Hematopoietic multipotent progenitor cell treated with erythropoietin and hydrocortisone succinate and interleukin-3 and kit ligand, for 6 days (in vitro differentiated cells): ENCODE measurements at regions not wholly inside any gene's neighbourhood (a gene's known extent, or its start where the extent isn't known, plus 50 kb on each side); places are given as distances from the start of the nearest gene placed in this dataset.

ENCODE experiments used
- DNase-seq: peaks from one replicate; pipeline ENCODE4 v3.0.0-alpha.2; 2015

DNA sequence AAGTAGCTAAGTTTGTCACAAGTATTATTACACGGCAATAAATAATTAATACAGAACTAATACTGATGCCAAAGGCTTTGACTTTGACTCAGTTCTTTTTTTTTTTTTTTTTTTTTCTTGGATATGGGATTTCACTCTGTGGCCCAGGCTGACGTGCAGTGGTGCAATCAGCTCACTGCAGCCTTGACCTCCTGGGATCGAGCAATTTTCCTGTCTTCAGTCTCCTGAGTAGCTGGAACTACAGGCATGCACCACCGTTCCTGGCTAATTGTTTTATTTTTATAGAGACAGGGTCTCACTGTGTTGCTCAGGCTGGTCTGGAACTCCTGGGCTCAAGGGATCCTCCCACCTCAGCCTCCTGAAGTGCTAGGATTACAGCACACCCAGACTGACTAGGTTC, 284.5 kb downstream of the SS18 start:
- no peak for DNase-seq

DNA sequence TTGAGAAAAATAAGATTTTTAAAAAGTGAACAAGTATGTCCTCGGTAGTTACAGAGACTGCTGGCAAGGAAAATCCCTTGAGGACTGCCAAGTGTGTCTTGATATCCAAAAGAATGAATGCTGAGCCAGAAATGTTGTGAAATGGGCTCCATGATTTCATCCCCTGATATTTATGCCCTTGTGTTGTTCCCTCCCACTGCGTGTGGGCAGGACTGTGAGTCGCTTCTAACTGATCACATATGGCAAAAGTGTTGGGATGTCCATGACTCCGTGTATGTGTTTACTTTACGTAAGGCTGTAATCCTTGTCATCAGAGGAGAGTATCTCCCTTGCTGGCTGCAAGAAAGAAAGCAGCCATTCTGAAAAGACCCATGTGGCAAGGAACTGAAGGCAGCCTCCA, 285.1 kb downstream of the SS18 start:
- DNase-seq: no peak

DNA sequence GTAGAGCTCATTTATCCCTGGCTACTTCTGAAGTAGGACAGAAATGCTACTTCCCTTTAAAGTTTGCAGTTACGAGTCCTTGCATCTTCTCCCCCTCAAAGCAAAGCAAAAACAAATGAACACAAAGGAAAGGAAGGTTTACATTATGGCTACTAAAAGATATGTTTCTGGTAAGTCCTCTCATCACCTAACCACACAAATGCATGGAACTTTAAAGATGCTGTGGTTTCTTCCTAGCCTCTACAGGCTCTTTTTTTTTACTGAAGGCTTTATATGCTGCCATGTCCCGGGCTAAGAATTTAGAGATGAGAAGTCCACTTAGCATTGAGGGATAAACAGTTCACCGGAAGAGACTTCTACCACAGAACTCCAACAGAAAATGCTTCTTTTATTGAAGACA, 291.2 kb downstream of the SS18 start:
- no peak for DNase-seq

DNA sequence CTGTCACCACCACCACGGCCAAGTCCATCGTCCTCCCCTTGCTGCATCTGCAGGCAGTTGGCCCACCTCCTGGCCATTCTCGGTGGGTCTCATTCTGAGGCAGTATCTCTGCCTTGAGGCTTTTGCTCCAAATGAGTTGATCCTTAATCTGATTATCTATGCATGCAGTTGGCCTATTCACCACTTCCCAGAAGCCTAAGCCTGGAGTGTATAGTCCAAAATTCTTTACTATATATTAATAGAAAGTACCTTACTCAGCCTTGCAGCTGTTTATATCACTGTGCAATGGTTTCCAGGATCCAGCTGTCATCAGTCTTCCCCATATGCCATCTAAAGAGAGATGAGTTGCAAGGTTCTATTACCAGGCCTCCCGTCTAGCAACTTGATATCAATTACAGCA, 292.4 kb downstream of the SS18 start:
- DNase-seq: no peak

DNA sequence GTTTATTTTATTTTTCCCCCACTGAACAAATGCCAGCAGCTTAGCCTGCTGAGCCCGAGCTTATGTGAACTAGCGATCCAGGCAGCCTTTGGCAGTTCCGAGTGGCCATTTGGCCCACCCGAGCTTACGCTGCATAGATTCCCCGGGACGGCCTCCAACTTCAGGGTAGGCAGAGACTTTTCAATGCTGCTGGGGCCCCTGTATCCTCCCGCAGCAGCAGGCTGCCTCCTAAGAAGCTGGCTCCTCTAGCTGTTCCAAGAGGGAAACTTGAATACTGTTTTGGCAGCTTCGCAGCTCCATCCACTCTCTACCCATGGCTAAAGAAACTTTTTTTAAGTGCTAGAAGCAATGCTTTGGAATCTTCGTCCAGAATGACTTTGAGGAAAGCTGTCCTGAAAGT, 295.2 kb downstream of the SS18 start:
- no peak for DNase-seq

DNA sequence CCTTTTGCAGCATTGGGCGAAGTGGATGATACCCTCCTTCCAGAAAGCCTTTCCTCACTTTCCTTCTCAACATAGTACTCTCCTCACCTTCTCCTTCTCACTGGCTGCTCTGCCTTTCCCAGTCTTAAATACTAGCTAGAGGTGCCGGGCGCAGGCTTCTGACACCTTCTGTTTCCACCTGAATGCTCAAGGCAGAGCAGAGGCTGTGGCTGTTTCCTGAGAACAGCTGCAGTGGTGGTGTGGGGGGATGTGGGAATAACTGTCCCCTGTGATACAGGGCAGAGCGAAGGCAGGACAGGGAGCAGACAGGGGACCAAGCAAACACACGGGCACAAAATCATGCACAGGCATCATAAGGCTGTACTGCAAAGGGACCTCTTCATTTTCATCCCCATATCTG, 303.1 kb downstream of the SS18 start:
- no peak for DNase-seq

DNA sequence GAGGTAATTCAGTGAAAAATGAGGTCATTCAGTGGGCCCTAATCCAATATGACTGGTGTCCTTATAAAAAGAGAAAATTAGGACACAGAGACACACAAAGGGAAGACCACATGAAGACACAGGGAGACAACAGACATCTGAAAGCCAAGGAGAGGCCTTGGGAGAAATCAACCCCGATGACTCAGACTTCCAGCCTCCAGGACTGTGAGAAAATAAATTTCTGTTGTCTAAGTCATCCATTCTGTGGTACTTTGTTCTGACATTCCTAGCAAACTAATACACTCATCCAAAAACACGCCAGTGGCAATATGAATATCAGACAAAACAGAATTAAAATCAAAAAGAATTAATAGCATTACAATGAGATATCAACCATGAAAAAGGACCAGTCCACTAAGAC, 303.7 kb downstream of the SS18 start:
- no peak for DNase-seq

DNA sequence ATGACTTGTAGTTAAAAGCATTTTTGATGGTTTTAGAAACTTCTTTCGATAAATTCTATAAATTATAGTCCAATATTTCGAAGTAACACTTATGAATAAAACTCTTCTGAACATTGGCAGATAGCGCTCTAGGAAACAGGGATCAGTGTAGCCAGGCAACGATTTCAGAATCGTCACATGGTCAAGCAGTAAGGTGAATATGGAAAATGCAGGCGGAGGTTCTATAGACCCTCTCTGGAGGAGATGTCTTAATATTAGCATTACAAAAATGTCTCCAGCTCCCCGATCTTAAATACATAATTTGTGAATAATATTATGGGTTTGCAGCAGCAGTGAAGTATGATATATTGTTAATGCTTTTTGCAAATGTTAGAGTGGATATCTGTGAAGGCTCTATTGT, 310.3 kb downstream of the SS18 start:
- DNase-seq: no peak

DNA sequence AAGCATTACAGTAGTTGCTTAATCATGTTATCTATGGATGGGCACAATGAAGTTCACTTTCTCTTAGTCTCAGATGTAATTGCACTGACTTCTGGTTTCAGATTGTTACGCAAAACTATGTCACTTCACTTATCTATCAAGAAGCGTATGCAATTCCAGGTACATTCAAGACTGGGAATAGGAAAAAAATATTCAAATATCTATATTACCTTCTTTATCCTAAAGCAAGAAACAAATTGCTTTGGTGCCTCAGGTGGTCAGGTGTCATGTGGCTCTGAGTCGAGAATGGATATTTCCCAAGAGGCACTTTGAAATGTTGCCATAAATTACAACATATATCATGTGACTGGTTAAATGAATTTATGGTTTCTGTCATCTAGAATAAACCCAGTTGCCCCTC, 318.6 kb downstream of the SS18 start:
- DNase-seq: no peak

DNA sequence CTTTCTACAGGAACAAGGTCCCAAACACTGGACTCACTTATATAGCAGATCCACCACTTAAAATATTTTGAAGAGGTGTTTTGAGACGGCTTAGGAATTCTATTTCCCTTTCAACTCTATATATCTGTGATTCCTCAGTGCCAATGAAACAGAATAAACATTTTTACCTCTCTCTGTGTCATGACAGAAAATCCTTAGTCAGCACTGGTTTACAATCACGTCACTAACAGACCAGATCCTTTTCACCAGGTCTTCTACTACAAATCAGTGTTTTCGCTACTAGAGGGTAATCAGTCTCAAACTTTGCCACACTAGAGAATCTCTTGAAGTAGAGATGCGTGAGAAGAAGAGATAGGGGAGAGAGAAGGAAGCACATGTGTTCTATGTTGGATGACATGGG, 325.6 kb downstream of the SS18 start:
- DNase-seq: no peak

DNA sequence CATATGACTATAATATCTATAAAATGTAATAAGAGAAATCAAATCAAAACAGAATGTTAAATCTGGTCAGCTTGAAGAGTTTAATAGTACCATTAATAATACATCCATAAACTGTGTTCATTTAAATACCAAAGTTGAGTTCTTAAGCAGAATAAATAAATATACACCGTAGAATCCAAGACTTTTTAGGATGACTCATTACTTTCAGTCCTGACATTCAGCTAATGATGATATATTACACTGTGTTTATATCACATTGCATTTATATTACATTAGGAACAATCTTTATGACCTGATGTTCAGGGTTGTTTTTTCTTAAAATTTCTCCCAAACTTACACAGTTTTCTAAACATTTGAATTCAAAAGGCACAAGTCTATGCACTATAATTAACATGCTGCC, 331.3 kb downstream of the SS18 start:
- no peak for DNase-seq

DNA sequence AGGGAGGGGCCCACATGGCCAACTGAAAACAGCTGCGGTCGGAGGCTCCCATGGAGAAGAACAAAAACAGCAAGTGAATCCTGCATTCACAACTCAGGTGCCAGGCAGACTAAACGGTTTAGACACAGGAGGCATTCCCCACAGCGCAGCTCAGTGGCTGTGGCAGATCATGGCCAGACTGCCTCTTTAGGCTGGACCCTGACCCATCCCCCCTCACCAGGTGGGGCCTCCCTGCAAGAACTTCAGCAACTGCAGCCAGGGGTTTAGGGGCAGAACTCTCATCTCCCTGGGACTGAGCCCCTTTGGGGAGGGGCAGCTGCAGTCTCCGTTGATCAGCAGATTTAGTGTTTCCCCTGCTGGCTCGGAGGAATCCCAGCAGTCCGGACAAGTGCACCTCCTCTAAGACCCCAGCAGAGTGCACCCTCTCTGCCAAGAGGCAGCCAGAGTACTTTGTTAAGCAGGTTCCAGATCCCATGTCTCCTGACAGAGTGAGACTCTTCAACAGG, 346.7 kb downstream of the SS18 start:
- DNase-seq: no peak

DNA sequence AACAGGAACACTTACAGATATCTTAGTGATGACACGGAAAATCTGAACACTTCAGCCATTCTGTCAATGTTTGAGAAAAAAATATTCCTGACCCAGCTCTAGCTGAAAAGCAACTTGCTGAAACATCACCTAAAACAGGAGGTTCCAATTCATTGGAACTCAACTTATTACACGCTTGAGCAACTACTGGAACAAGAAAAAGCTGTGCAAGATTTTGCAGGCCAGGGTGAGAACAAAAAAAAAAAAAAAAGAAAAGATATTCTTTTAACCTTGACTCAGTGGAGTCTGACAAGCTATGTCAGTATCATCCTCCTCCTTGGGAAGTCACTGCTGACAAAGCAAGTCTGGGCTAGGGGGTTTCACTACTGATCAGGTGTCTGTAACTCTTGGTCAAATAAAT, 351.0 kb downstream of the SS18 start:
- DNase-seq: no peak

DNA sequence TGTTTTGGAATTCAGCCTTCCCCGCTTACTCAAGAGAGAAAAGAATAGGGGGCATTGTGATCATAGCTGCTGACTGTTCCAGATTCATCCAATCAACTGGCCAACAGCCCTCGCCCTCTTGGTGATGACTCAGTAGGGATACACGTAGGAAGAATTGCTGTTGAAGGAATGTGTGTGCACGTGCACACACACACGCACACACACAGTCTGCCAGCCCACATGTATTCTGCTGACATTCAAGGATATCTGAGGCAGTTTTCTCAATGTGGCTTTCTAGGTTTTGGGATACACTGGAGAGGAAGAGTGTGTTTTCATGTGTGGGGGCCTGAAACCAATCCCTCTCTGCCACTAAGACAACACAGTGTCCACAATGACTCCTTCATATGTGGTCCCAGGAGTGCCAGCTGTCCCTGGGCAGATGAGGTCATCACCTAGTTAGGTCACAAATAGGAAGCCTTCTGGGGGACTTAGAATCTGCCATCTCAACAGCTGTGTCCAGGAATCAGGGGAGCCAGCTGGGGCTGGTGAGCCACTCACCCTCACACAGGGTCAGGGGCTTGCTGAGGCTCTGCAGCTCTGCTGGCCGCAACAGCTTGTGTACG, 352.6 kb downstream of the SS18 start:
- DNase-seq: no peak

DNA sequence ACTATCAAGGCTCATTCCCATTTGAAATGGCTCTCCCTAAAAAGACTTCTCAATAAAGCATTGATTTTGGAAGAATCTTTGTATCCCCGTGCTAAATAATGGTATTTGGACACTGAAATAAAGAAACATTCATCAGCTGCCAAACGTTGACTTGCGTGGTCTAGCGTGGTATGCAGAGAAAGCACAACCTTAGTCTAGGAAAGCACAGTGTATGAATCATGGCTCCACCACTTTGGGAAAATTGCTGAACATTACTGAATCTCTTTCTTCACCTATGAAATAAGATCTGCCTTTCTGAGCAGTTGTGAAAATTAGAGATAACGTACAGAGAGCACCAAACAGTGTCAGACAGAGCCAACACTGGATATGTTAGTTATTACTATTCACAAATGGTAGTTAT, 353.9 kb downstream of the SS18 start:
- no peak for DNase-seq

DNA sequence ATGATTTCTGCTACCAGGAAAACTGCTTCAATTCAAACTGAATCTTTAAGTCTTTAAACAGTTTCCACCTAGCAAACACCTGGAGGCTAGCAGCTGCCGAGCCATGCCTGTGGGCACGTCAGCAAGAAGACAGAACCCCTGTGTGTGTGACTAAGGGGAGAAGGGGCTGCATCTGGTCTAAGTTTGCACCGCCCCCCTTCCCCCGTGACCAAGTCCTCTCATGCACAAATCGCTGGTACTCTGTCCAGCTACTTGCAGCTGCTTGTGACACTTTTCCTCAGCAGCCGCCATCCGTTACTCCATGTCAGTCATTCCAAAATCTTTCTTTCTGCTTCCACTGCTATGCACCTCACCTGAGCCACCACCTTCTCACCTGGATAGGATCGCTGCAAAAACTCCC, 355.0 kb downstream of the SS18 start:
- DNase-seq: no peak

DNA sequence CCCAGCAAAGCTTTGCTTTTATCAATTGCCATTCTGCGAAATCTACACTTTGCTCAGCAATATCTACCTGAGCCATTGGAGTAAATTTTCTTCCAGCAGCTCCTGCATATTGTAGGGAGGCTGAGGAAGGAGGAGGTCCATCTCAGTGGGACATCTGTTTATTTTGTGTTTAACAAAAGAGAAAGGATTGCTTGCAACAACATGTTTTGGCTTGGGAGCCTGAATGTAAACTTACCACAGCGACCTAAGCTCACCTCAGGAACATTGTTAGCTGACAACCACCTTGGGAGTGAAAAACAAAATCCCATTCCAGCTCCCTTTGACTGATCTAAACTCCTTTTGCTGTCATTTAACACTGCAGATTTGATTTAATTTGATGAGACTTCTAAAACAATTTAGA, 356.1 kb downstream of the SS18 start:
- DNase-seq: no peak

DNA sequence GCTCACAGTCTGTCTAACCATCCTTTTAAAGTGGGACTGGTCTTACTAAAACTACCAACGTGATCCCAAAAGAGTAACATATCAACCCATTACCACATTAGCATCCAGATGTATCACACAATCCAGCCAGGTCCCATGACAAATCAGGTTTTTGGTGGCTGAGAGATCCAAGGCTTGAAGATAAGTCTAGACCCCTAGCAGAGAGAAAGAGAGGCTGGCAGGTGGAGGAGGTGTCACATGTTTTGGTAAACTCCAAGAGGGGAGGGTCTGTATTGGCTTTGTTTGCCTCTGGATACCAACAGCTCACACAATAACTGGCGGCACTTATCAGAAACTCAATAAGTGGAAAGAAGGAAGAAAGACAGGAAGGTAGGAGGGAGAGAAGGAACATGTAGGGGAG, 357.6 kb downstream of the SS18 start:
- DNase-seq: no peak

DNA sequence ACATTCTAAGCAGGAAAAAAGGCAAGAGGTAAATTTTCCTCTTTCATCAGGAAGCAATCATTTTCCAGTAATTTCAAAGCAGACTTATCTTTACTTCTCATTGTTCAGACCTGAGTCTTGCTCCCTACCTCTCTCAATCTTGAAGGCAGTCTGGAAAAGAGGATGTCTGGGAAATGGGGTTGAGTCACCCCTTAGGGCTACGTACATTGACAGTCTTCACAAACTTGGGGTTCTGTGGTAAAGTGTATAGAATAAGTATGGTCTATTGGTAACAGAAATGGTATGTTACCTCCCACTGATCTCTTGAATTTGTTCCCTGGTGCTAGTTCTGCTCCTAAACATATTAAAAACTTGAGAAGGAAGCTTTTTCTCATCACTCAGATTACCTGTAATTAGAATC, 361.3 kb downstream of the SS18 start:
- no peak for DNase-seq

DNA sequence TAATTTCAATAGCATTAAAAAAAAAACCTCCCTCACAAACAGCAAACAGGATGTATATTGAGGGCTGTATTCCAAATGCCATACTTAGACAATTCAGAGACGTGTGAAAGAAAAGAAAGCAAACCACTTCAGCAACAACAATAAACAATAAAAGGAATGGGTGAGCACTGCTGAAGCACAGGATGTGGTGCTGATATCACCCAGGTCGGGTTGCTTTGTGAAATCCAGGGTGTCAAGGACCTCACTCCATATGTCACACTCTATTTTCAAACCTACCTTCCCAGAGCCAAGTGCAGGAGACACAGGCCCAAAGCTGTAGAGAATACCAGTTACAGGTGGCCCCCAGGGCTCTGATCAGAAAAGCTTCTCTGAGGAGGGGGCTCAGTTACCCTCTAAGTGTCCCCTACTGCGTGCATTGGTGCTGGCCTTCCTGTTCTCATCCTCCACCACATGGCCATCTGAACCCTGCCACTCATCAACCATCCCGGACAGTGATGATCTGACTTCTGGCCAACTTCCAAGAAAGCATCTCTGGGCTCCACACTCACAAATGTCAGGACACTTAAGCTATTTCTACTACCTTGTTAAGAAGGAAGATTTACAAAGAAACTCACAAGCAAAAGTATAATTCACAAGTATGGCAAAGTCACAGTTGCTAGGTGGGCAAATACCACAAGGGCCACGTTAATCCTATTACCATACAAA, 363.0 kb downstream of the SS18 start:
- DNase-seq: no peak

DNA sequence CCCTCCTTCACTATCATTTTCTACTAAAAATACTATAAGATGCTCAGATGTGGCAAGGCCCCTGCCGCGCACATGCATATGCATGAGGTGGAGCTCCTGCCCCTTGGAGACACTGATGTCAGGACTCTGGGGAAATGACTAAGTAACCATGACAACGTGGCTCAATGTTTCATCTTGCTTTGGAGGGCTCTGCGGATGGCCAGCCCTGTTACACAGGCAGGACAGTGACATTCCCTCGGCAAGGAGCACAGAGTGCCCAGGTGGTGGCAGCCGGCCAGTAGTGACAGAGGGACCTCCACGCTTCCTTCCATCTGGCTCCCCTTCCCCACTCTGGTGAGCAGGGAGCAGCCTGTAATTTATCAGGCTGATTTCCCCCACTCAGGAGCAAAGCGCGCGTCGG, 364.1 kb downstream of the SS18 start:
- DNase-seq: no peak

DNA sequence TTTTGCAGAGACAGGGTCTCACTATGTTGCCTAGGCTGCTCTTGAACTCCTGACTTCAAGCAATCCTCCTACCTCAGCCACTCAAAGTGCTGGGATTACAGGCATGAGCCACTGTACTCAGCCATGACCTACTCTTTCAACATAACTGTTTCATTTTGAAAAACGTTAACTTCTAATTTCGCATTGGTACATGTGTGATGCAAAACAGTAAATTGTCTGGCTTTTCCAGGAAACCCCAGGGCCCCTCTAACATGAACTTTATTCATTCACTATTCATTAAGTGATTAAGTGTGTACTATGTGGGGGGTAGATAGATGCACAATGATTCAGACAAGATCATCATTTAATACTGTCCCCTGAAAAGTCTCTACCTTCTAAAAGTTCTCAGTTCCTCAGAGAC, 364.9 kb downstream of the SS18 start:
- DNase-seq: no peak

DNA sequence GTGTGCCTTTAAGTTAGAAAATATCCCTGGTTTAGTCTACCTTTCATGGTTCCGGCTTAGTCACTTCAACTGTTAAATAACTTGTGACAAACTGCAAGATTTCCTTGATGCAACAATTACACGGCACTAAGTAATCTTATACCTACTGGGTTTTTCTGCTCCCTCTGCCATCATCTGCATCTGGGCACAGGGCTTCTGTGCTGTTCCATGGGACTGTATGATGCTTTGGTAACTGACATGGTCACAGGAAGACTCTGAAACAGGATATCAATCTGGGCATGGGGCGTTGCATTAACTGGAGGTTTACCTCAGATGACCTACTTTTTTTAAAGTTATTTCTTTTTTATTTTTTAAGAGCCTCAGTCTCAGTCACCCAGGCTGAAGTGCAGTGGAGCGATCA, 365.4 kb downstream of the SS18 start:
- DNase-seq: no peak

DNA sequence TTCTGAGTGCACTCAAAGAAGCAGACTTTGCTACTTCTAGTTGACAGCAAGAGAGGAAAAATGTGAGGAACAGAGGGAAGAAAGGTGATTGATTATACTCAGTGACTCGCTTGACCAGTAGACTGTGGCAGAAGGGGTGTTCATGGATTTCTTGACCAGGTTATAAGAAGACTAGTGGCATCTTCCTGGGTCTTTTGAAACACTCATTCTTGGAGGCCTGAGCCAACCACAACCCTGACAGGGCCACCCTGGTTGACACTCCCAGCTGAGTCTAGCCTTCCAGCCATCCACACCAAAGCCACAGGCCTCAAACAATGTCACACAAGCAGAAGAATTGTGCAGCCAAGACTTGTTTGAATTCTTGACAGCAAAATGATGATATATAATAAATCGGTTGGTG, 366.3 kb downstream of the SS18 start:
- no peak for DNase-seq

DNA sequence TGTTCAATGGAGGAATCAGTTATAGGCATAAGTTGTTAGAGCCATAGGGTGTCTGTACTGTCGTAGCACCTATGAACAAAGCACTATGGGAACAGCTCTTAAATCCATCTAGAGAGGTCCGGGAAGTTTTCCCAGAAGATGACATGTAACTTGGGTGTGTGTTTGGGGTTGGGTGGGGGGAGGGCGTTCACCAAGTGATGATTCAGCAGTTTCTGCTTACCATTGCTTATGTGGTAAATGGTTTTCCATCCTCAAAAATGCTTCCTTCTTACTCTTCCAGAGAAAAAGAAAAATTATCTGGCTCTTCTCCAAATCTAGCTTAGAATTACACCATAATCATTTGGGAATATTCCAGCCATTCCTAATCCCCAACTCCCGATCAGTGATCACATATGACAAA, 361.1 kb upstream of the ZNF521 start:
- DNase-seq: no peak
